K562 (cell line): ENCODE measurements at regions not wholly inside any gene's neighbourhood (a gene's known extent, or its start where the extent isn't known, plus 50 kb on each side); places are given as distances from the start of the nearest gene placed in this dataset.

ENCODE experiments used
- CREB1 ChIP-seq, 2 experiments: sonication (generic) in 1 of 2; formaldehyde crosslinking in 1 of 2; IDR thresholded peaks; 2 replicates each; pipeline versions ENCODE4 v1.6.1 to v1.8.0; 2012 to 2022; ENCODE audit warnings: inconsistent platforms in 1 of 2, mild to moderate bottlenecking in 1 of 2, missing genetic modification reagents in 1 of 2, moderate library complexity in 1 of 2
- CREB3L1 ChIP-seq: fragments of 450-650 bp; IDR thresholded peaks from 2 replicates; pipeline ENCODE4 v1.6.1; 2014; ENCODE audit warnings: low read depth, mild to moderate bottlenecking, moderate library complexity, borderline replicate concordance
- CTCF ChIP-seq, 3 experiments: IDR thresholded peaks in 2 of 3; conservative IDR thresholded peaks in 1 of 3; 2 replicates each; pipeline ENCODE4 v1.5.1; 2011 to 2012; ENCODE audit warnings: low read length in 3 of 3, mild to moderate bottlenecking in 3 of 3, control low read depth in 2 of 3, improper control_type of control experiment in 1 of 3, inconsistent platforms in 1 of 3, low read depth in 1 of 3, mixed read lengths in 1 of 3, moderate library complexity in 1 of 3; ENCODE audit not compliant: insufficient read depth in 2 of 3
- GABPA ChIP-seq: fragments of 200-800 bp; sonication (Bioruptor generic); conservative IDR thresholded peaks from 2 replicates; pipeline ENCODE4 v1.6.1; 2016; ENCODE audit warnings: low read depth, missing genetic modification characterization, missing compliant biosample characterization
- MAX ChIP-seq: sonication (generic); formaldehyde crosslinking; IDR thresholded peaks from 2 replicates; pipeline ENCODE4 v1.9.0; 2022; ENCODE audit warnings: mild to moderate bottlenecking, missing genetic modification reagents
- POLR2A ChIP-seq: fragments of 450-650 bp; conservative IDR thresholded peaks from 2 replicates; pipeline ENCODE4 v1.6.1; 2016
- SMARCB1 ChIP-seq: IDR thresholded peaks from 2 replicates; pipeline ENCODE4 v1.6.1; 2011; ENCODE audit warnings: improper control_type of control experiment, low read depth; ENCODE audit not compliant: insufficient read length
- ZNF224 ChIP-seq: sonication (generic); formaldehyde crosslinking; IDR thresholded peaks from 2 replicates; pipeline ENCODE4 v1.8.0; 2022; ENCODE audit warnings: mild to moderate bottlenecking, missing genetic modification reagents
- ZNF583 ChIP-seq: fragments of 250-450 bp; sonication (Bioruptor Pico); IDR thresholded peaks from 2 replicates; pipeline ENCODE4 v1.4.0; 2020
- TF ChIP-seq, protein P1 (sequence below): fragments of 450-650 bp; IDR thresholded peaks from 2 replicates; pipeline ENCODE4 v1.6.1; 2016; ENCODE audit warnings: missing biosample characterization, missing genetic modification characterization

DNA sequence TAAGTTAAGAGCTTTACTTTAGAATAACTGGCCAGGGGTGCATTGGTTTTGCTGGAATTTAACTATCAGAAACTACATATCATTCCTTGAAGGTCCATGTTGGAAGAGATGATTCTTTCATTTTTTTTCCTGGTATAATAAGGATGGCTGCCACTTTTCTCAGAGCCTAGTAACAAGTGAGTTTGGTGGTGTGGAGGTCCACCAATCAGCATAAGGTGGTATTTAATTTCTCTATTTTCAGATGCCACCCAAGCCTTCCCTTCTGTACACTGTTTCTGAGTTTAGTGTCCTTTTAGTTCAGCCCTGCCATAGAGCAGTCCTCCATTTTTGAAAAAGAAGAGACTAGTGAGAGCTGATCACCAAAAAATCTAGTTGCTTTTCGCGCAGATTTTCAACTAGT, 386.3 kb downstream of the USP25 start:
- TF ChIP-seq CTCF (IDR thresholded peaks at IDR 0.05 in 2 of 3, conservative IDR thresholded peaks at IDR 0.05 in 1 of 3; ENCODE audit: insufficient read depth in 2 of 3, low read depth in 1 of 3, low read length in 3 of 3) (no peak), ZNF224 (no peak), POLR2A (no peak), MAX (no peak), ZNF583 (CRISPR knock-in tag) (no peak), SMARCB1 (no peak), GABPA (tag) (no peak), CREB3L1 (no peak), CREB1 (IDR thresholded peaks at IDR 0.05) (no peak), CREB1 (CRISPR knock-in tag; IDR thresholded peaks at IDR 0.05) (no peak)
- TF ChIP-seq, protein P1, sequence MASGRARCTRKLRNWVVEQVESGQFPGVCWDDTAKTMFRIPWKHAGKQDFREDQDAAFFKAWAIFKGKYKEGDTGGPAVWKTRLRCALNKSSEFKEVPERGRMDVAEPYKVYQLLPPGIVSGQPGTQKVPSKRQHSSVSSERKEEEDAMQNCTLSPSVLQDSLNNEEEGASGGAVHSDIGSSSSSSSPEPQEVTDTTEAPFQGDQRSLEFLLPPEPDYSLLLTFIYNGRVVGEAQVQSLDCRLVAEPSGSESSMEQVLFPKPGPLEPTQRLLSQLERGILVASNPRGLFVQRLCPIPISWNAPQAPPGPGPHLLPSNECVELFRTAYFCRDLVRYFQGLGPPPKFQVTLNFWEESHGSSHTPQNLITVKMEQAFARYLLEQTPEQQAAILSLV (tag), result no peak
